EL (cell line): ENCODE measurements at regions not wholly inside any gene's neighbourhood (a gene's known extent, or its start where the extent isn't known, plus 50 kb on each side); places are given as distances from the start of the nearest gene placed in this dataset.

Experiments
- DNase-seq: peaks from one replicate; pipeline ENCODE4 v3.0.0-alpha.2; 2016

DNA sequence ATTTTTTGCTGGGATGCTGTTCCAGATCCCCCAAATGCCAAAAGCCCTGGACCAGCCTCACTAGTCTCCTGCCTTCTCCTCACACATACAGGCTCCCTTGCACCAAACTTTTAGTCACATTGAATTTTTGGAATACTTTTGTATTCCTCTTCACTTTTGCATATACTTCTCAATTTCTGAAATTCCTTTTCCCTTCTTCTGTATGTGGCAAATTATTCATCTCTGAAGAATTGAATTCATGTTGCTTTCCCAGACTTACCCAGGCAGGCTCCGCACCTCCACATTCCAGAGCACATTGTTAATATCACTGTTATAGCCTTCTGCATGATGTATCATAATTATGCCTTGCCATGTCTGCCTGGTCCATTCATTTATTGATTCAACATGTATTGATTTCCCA, 255.3 kb upstream of the POU3F2 start:
- DNase-seq, result peak; percentile 64

DNA sequence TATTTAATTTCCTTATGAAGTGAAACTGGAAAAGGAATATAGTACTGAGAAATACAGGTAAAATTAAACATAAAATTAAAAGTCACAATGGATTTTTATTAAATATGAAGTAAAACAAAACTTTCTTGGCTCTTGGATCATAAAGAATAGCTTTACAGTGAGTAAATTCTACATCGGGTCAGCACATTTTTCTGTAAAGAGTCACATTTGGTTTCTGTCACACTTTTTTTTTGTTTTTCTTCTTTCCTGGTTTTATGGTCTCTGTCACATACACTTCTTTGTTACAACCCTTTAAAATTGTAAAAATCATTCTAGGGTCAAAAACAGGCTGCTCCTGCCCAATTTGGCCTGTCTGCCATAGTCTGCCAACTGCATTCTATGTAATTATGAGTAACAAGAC, 254.4 kb upstream of the POU3F2 start:
- DNase-seq, result peak; percentile 43

DNA sequence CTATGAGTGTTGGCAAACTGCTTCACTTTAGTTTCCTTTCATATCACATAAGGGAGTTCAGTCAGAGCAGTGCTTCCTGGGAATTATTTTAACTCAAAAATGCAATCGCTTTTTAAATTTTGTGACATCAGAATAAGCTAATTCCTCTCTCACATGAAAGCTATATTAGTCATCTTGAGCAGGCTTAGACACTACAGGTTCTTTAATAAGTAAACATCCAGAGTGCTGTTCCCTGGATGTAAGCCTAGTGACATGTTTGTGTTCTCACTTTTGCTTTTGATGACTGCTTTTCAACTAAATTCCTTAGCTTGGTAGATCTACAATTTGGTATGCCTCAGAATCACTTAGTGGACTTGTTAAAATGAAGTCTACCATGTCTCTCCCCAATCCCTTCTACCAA, 252.7 kb upstream of the POU3F2 start:
- peak; percentile 30 for DNase-seq

DNA sequence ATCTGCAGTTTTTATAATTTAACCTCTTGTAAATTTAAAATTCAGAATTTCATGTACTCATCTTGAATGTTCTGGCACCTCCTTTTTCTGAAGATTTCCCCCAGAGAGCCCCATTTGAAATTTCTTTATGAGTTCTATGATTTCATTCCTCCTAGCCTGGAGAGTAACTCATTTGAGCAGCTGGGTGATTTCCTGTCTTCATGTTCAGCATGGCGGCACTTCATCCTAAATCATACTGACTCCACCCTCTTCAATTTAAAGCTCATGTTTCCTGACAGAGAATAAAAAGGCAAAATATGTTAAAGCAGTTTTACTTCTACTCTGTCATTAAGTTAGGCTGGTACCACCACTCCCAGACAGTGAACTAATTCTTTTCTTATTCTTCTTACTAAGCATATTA, 250.9 kb upstream of the POU3F2 start:
- DNase-seq, result no peak

DNA sequence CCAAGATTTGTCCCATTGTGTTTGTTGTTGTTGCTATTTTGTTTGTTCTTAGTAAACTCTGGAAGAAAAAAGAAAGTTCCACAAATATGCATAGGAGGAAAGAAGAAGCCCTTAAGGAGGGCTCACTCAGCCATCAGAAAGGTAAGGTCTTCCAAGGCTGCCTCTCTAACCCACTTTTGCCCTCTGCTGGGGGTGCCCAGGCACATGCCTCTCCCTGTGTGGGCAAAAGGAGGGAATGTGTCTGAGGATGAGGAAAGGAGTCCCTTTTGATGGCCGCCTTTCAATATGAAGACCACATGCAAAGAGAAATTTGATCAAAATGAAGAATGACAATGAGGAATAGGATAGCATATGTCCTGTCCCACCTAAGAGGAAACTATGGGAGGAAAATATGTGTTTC, 248.2 kb upstream of the POU3F2 start:
- DNase-seq, result no peak

DNA sequence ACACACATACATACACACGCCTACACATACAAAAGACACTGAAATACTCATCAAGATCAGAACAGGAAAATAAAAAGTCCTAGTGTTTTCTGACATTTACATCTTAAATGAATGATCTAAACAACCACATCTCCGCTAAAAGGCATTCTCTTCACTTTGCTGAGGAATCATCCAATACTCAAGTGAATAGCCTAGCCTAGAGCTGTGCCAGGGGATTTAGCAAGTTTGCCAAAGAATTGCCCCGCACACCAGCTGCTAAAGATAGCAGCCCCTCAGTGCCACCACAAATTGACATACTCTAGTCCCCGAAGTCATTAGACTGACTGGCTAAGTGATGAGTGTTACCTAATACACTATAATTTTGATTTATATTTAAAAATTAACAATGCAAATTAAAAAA, 246.8 kb upstream of the POU3F2 start:
- no peak for DNase-seq

DNA sequence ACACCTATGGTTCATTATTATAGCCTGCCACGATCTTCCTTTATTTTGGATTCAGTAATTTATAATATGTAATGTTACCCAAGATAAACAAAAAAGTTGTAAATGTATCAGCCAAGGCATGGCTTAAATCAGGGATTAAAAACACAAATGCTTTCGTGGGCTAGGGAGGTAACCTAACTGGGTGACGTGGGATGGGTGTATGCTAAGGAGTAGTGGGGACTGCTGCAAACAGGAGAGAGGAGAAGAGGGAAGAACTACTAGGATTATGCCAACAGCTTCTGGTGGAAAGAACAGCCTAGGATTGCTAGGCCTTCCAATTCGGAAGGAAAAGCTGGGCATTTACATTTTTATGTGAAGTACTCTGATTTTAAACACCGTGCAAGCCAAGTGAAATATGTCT, 244.8 kb upstream of the POU3F2 start:
- DNase-seq, result no peak

DNA sequence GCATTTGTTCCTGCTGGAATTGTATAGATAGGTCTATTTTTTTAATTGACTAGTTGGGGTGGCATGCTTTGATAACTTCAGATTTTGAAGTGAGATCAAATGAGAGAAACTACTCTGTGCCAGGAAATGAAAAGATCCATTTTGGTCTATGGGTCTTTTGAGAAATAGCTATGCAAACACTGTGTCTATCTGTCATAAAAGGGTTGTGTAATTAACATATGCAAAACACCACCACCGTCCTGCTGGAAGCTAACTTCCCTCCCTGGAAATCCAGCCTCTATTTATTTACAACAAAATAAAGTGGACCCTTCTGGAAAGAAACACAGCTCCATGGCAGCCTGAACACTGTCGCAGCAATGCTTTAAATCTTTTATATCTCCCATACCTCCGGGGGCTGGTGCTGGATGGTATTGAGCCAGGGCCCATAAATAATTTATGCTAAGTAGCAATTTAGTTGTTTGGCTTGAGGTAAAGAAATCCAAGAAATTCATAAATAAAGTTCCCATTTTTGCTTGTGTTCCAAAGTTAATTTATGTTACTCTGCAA, 244.2 kb upstream of the POU3F2 start:
- DNase-seq, result no peak

DNA sequence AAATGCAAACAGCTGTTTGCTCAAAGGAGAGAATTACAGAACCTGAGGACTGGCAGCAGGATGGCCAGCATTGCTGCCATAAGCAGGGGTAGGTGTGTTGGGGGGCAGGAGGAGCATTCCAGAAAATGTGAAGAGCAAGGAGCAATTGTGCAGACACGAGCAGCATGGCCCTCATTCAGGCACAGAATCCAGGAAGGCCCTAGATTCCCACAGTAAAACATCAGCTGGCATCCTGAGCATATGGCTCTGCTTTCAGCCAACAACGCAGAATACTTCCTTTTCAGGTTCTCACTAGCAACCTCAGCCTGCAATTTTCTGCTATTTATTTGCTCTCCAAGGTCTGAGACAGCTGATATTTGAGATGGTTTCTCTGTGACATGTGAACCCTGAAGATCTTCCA, 243.4 kb upstream of the POU3F2 start:
- DNase-seq, result no peak

DNA sequence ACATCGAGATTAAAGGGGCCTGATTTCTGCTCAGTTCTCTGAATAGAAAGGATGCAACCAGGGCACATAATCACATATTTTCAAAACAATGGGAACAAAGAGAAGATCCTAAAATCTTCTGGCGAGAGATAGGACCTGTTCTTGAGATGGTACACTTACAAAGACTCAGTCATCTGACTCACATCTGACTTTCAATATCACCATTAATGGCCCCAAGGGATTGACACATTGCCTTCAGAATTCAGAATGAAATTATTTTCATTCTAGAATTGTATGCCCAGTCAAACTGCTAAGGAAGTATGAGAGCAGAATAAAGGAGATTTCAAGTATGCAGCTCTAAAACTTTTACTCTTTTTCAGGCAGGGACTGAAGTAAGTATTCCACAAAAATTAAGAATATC, 240.7 kb upstream of the POU3F2 start:
- no peak for DNase-seq

DNA sequence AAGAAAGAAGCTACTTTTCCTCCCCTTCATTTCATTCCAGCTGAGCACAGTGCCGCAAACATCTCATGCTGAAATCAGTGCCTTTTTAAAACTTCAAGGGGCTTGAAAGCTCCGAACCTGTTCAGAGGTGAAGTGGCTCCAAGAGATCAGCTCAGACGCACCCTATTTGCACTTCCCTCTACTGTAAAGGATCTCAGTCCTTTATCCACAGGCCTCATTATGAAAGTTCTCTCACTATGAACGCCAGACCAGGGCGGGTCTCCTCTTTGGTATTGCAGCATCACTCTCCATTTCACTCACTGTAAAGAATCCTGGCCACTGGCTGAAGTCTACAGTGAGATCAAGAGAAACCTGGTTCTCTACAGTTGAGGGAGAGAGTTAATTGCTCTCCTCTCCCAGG, 232.7 kb upstream of the POU3F2 start:
- DNase-seq, result no peak

DNA sequence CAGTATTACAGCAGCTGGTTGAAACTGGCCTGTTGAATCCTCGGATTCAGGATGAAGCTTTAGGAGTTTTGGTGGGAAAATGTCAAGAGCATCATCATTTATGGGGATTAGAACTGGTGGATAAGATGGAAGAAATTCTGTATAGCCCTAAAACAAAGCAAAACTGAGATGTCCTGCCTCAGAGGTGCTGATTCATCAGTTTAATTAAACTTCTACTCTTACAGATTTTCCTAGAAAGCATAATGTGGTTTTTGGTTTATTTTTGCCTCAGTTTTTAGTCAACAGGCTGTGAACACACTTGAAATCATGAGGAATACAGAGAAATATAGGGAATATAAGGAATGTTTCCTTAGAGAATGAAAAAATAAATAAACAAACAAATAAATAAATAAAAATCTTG, 228.7 kb upstream of the POU3F2 start:
- DNase-seq, result no peak

DNA sequence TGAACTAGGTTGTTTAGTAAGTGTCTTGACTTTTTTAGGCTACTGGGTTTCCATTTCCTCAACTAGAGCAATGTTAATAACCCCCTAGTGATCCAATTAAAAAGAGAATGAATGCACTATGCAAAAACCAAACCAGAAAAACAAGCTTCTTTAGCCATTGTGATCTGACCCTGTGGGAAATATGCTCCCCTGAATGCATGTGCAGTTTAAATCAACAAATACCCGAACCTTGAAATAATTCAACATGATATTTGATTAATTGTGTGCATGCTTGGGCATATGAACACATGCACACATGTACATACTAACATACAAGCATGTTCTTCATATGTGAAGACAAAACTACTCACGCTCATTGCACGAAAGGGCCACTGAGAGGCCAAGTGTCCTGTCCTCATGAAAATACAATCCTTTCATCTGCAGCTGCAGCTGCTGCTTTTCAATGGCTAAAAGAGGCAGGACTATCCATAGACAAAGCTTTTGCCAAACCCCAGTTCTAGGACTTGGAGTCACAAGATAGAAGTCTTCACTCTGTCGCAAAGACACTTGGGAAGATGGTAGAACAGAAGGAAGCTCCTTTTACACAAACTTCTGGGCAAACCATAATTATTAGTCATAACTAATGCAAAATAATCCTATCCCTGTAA, 207.1 kb upstream of the POU3F2 start:
- DNase-seq, result no peak

DNA sequence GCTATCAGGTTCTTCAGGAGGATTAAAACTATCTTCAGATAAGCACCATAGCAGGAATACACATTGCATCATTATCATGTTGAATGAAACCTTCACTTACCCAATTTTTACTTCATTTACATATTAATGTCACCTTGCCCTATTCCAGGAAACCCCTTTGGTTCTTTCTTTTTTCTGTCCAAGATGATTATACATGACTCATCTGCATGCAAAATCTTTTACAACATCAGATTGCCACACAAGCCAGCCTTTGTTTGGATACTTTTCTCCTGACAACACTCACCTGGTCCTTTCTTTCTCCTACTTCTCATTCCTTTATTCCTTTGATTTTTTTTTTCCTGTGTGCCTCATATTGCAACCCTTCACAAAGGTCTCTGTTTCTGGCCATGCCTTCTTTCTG, 200.5 kb upstream of the POU3F2 start:
- no peak for DNase-seq

DNA sequence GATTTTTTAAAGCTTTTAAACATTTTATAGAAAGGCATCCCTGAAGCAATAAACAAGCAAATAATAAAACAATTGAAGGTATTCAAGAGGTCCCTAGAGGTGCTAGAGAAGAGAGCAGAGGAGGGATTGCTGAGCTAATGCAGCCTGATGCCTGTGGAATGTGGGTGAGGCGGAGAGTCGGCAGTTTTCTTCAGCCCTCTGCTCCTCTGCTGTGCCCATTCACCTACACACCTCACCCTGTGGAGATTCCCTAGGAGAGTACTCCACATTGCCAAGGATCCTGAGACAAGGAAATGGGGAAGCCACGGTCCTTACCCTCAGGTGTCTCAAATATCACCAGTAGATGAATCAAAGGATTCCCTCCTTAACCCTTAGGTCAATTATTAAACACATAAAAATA, 199.8 kb upstream of the POU3F2 start:
- DNase-seq, result no peak

DNA sequence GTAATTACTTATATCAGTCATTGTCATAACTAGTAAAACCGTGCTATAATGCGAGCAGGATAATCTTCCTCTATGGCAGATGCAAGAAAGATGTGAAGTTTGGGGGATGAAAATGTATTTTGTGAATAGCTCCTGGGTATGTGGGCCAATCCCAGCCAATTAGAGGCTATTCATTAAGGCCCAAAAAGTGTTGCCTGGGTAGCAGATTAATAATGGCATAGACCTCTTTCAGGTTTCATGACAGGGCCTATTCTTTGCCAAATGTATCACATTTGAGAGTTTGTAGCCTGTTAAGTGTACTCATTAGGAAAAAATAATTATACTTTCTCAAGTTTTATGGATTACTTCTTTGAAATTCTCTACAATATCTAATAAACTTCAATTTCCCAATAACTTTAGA, 199.2 kb upstream of the POU3F2 start:
- DNase-seq, result no peak

DNA sequence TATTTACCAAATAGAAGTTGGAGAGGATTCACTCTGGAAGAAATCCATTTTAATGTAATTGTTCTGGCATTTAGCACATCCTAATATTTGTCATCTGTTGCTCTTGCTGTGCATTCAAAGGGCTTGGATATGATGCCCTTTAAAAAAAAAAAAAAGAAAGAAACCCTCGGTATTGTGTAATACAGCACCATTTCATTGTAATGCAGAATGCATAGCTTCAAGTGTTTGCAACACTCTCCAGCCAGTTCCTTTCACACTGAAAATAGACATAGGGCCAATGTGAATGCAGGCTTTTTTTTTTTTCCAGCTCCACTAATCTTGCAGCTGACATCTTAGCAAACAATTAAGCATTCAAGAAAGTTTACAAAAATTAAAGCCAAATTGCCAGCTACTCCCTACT, 197.4 kb upstream of the POU3F2 start:
- DNase-seq, result no peak

DNA sequence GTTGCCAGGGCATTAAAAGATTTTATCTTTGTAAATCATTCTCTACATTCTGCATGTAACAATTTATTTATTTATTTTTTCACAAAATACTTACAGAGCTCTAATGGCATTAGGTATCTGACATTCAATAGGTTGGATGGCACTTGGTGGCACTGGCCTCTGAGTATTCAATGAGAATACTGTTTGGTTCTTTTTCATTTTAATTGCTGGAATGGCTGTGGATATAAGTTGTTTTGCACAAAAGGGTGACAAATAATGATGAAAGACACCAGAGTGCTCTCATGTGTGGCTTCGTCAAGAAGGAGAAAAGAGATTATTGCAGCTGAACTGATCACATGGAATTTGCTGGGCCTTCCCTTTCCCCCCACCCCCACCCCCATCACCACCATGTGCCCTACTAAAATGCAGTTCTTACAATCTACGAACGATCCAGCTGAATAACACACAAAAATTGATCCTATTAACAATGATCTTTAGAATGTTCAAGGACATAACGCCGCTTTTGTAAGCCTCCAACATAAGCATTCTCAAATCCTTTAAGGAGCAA, 195.2 kb upstream of the POU3F2 start:
- DNase-seq, result no peak

DNA sequence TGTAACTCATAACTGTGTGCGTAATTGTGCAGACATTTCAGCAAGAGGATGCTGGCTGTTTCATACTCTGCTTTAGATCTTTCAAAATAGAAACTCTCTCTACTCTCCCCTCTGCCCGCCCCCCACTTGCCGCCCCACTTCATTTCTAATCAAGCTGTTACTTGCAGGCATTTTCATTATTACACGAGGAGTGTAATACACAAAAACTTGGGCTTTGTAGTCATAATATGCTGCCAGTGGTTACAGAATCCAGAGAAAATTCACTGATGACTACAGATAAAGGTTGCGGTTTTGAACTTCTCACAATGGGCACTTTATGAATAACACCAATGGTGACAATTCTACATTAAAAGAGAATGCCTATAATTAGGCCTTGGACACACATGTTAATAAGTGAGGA, 194.0 kb upstream of the POU3F2 start:
- DNase-seq, result no peak

DNA sequence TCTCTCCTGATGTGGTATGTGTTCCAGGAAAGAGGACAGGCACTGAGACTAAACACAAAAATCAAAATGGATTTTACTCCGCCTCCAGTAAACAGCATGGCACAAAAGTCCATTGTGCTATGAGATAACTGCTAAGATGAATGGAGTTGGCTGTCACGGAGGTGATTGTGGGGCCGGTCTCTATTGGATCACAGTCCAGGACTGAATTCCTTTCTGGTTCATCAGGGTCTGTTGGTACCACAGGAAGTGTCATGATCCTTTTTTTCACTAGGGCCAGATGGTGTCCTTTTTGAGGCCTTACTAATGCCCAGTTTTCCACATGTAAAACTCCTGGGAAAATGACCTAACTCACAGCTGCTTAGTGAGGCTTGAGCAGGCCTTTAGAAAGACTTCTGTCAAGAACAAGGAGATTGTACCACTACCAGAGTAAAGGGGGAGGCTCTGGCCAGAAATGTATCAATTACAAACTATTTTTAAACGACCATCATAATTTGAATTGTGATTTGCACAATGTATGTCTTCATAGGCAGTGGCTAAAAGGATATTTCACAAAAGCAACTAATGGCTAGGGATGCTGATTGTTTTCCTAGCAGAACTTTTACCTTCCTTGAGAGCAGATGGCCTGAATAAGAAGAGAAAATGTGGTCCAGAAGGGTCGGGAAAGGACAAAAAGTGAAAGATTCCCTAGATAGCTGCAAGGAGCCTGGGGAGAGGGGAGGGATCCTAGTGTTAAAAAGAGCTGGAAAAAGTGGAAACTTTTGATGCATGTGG, 192.2 kb upstream of the POU3F2 start:
- peak; percentile 6 for DNase-seq

DNA sequence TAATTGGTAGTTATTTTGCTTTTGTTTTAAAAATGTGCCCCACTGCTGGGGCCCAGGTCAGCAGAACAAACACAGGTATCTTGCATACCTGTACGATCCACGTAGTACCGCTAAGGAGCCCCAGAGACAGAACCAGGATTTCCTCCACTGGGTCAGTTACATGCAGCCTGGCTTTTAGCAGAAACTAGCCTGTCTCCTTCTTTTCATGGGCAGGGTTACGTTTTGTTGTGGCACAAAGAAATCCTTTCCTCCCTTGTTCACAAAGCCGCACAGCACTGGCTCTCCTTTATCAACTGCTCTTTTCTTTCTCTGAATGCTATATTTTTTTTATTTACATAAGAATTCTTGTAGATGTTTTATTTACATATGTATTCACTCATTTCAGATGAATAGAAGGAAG, 190.3 kb upstream of the POU3F2 start:
- DNase-seq, result no peak

DNA sequence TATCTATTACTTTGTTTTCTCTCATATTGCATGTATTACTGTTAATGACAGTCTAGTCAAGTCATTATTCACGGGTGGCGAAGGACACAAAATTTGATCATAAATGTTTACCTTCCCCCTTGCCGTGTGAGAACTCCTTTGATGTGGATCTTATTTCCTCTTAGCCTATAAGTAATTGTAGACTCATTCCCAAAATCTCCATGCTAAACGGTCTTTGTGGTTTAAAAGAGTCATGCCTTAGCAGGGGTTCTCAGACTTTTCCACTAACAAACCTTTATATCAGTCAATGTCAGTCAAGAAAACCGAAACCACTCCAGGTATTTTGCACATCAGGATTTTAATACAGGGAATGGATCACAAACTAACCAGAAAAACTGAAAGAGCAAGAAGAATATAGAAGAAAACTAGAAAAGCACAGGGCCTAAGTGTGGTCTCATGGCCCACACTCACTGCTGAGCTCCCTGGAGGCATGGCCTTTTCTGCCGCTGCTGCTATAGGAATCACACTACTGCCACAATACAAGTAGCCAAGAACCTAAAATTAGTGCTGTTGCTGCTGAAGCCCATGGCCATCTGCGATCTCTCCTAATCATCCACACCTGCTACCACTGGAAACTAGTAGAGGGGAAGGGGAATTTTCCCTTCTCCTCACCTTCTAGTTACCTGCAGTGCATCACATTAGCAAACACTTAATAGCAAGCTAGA, 186.0 kb upstream of the POU3F2 start:
- no peak for DNase-seq

DNA sequence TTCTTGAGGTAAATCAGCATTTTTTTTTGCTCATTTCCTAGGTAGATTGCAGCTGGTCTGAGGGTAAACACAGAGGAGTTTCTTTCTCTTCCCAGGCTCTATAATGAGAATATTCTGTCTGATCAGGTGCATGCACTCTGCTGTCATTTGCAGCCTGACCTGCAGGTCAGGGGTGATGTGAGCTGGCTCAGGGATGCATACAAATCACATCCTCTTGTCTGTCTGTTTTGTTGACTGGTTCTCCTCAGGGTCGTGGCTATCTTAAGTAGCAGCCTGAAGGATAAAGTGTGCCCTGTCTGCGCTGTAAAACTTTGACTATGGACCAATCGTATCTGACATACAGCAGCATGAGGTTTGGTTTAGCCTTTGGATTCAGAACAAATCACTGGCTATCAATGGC, 183.4 kb upstream of the POU3F2 start:
- no peak for DNase-seq

DNA sequence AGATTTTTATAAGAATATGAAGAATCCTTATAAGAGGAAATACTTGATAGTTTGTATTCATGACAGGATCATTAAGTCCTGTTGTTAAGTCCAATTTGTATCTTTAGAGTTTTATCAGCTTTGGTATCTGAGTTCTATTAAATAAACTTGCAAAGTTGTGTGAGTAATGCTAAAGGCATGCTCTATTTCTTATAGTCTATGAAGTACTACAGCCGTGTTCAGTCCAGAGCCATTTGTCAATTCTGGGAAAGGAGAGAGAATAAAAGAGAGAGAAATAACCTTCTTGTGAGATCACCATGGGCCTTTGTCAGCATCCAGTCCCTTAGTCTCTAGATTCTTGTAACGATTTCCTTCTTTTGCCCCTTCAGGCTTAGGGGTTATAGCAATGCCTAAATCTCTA, 181.2 kb upstream of the POU3F2 start:
- peak; percentile 12 for DNase-seq
